Astrocyte (in vitro differentiated cells and primary cell): ENCODE measurements at regions not wholly inside any gene's neighbourhood (a gene's known extent, or its start where the extent isn't known, plus 50 kb on each side); places are given as distances from the start of the nearest gene placed in this dataset.

Experiments
- CTCF ChIP-seq: IDR thresholded peaks from 2 replicates; pipeline ENCODE4 v1.5.1; 2011; ENCODE audit warnings: low read depth, mild to moderate bottlenecking, inconsistent platforms, low read length, moderate library complexity; ENCODE audit not compliant: insufficient read depth
- EZH2 ChIP-seq: IDR thresholded peaks from 2 replicates; pipeline ENCODE4 v1.6.1; 2012; ENCODE audit warnings: mild to moderate bottlenecking, low read length, inconsistent platforms; ENCODE audit not compliant: insufficient read depth

- TF ChIP-seq CTCF (no peak), EZH2 (no peak)
Measured at GRCh38 chr13:37181620-37182019, 76.2 kb upstream of the CSNK1A1L start.
